Keratinocyte (primary cell): ENCODE measurements at regions not wholly inside any gene's neighbourhood (a gene's known extent, or its start where the extent isn't known, plus 50 kb on each side); places are given as distances from the start of the nearest gene placed in this dataset.

Experiments
- DNase-seq: peaks from one replicate; pipeline ENCODE4 v3.0.0-alpha.2; 2011; ENCODE audit warnings: low read depth, missing footprints, low spot score
- FAIRE-seq: peaks from 2 replicates; lab custom pipeline; 2011; peaks lifted over from hg19 to GRCh38; lab: Jason Lieb, UNC
- H2AFZ ChIP-seq: 2 replicates; pipeline ENCODE4 v1.6.0; 2012; ENCODE audit warnings: low read length, control low read depth, inconsistent platforms; ENCODE audit not compliant: control insufficient read depth
- H3K27ac ChIP-seq: 2 replicates; pipeline ENCODE4 v1.5.1; 2011; ENCODE audit warnings: low read length; ENCODE audit not compliant: control insufficient read depth, insufficient read depth
- H3K27me3 ChIP-seq: 3 replicates; pipeline ENCODE4 v1.6.0; 2011; ENCODE audit warnings: low read length; ENCODE audit not compliant: control insufficient read depth, insufficient read depth; ENCODE audit errors: extremely low read depth
- H3K36me3 ChIP-seq, 2 experiments: 2 replicates in 1 of 2; 3 replicates in 1 of 2; pipeline ENCODE4 v1.5.1; 2011; ENCODE audit warnings: low read length in 2 of 2, mild to moderate bottlenecking in 1 of 2; ENCODE audit not compliant: control insufficient read depth in 2 of 2, insufficient read depth in 2 of 2; ENCODE audit errors: extremely low read depth in 1 of 2
- H3K4me1 ChIP-seq: 3 replicates; pipeline ENCODE4 v1.5.1; 2011; ENCODE audit warnings: low read length; ENCODE audit not compliant: control insufficient read depth, insufficient read depth; ENCODE audit errors: extremely low read depth
- H3K4me2 ChIP-seq: 3 replicates; pipeline ENCODE4 v1.6.0; 2011; ENCODE audit warnings: low read depth, low read length; ENCODE audit not compliant: control insufficient read depth, insufficient read depth; ENCODE audit errors: extremely low read depth
- H3K4me3 ChIP-seq, 3 experiments: fragments of 200-600 bp in 1 of 3; sonication (generic) in 1 of 3; 2 replicates in 2 of 3; 3 replicates in 1 of 3; pipeline ENCODE4 v1.5.1; 2011 to 2016; ENCODE audit warnings: low read length in 3 of 3, mild to moderate bottlenecking in 3 of 3, control low read depth in 2 of 3, inconsistent platforms in 1 of 3, low read depth in 1 of 3, mixed read lengths in 1 of 3, mixed run types in 1 of 3, moderate library complexity in 1 of 3; ENCODE audit not compliant: control insufficient read depth in 2 of 3, insufficient read depth in 2 of 3; ENCODE audit errors: extremely low read depth in 1 of 3
- H3K79me2 ChIP-seq: 2 replicates; pipeline ENCODE4 v1.6.0; 2012; ENCODE audit warnings: low read length; ENCODE audit not compliant: control insufficient read depth, insufficient read depth
- H3K9ac ChIP-seq: 3 replicates; pipeline ENCODE4 v1.6.0; 2011; ENCODE audit warnings: low read length; ENCODE audit not compliant: control insufficient read depth, insufficient read depth; ENCODE audit errors: extremely low read depth
- H3K9me1 ChIP-seq: 3 replicates; pipeline ENCODE4 v1.6.0; 2011; ENCODE audit warnings: low read length; ENCODE audit not compliant: control insufficient read depth, insufficient read depth; ENCODE audit errors: extremely low read depth
- H3K9me3 ChIP-seq: 2 replicates; pipeline ENCODE4 v1.5.1; 2012; ENCODE audit warnings: low read depth, low read length; ENCODE audit not compliant: control insufficient read depth
- H4K20me1 ChIP-seq: 3 replicates; pipeline ENCODE4 v1.6.0; 2011; ENCODE audit warnings: low read length; ENCODE audit not compliant: control insufficient read depth, insufficient read depth; ENCODE audit errors: extremely low read depth
- CTCF ChIP-seq, 3 experiments: IDR thresholded peaks in 1 of 3; conservative IDR thresholded peaks in 1 of 3; optimal IDR thresholded peaks in 1 of 3; 2 replicates in 2 of 3; 3 replicates in 1 of 3; pipeline versions ENCODE3 to v1.5.1; 2011; ENCODE audit warnings: low read length in 3 of 3, mild to moderate bottlenecking in 3 of 3, moderate library complexity in 2 of 3, control low read depth in 1 of 3, inconsistent platforms in 1 of 3; ENCODE audit not compliant: insufficient read depth in 2 of 3; ENCODE audit errors: extremely low read depth in 1 of 3
- EZH2 ChIP-seq: IDR thresholded peaks from one replicate; pipeline ENCODE4 v1.6.1; 2012; ENCODE audit warnings: inconsistent platforms, mild to moderate bottlenecking, low read length, moderate library complexity
- dilution Hi-C: fragments of 300-500 bp; cut with MboI; formaldehyde crosslinking; loops from one replicate; pipeline ENCODE4 v1.7.0; 2020; ENCODE audit warnings: low sequenced_read_pairs; ENCODE audit not compliant: extremely low pct_ligation_motif_present

- DNase-seq = no peak
- TF ChIP-seq EZH2 = no peak
- FAIRE-seq = no peak
- Histone ChIP-seq H4K20me1 (no peaks in the 10 kb centered on the region), H3K9me3 (no peaks in the 10 kb centered on the region), H3K9ac (no peak overlapping the region), H3K4me3 (no peak overlapping the region), H3K27ac (no peak overlapping the region), H3K27me3 (no peaks in the 10 kb centered on the region), H2AFZ (no peak overlapping the region), H3K79me2 (no peaks in the 10 kb centered on the region), H3K36me3 (no peaks in the 10 kb centered on the region), H3K4me2 (no peak overlapping the region), H3K4me1 (no peaks in the 10 kb centered on the region), H3K9me1 (no peaks in the 10 kb centered on the region)
- dilution Hi-C loops = no loop called here
Measured at GRCh38 chr1:101742509-101742908, 254.2 kb downstream of the OLFM3 start.

- dilution Hi-C loops = no loop called here
- H3K4me2 ChIP-seq = no peak overlapping the region
- H3K36me3 ChIP-seq = no peaks in the 10 kb centered on the region
- H3K9me1 ChIP-seq = no peaks in the 10 kb centered on the region
- TF ChIP-seq CTCF (optimal IDR thresholded peaks at IDR 0.05 in 1 of 3, IDR thresholded peaks at IDR 0.05 in 1 of 3, conservative IDR thresholded peaks at IDR 0.05 in 1 of 3; ENCODE audit: extremely low read depth in 1 of 3, insufficient read depth in 2 of 3, low read length in 3 of 3) (no peak), EZH2 (no peak)
- no peak for DNase-seq
- H4K20me1 ChIP-seq = no peaks in the 10 kb centered on the region
- no peak overlapping the region for H3K9ac ChIP-seq
- H2AFZ ChIP-seq = no peak overlapping the region
- no peaks in the 10 kb centered on the region for H3K27me3 ChIP-seq
- H3K79me2 ChIP-seq = no peaks in the 10 kb centered on the region
- no peaks in the 10 kb centered on the region for H3K9me3 ChIP-seq
- no peak overlapping the region for H3K27ac ChIP-seq
- no peak overlapping the region for H3K4me3 ChIP-seq
- no peak for FAIRE-seq
- no peaks in the 10 kb centered on the region for H3K4me1 ChIP-seq
Measured at GRCh38 chr1:101745551-101746270, 251.0 kb downstream of the OLFM3 start.

GRCh38 chr1:101748077-101748476, 248.6 kb downstream of the OLFM3 start:
- H3K4me3 ChIP-seq = no peak overlapping the region
- DNase-seq (no peak), FAIRE-seq (no peak)
- no peaks in the 10 kb centered on the region for H3K9me1 ChIP-seq
- no peaks in the 10 kb centered on the region for H3K79me2 ChIP-seq
- no peaks in the 10 kb centered on the region for H3K27me3 ChIP-seq
- dilution Hi-C loops = no loop called here
- no peak overlapping the region for H3K27ac ChIP-seq
- H4K20me1 ChIP-seq = no peaks in the 10 kb centered on the region
- H3K36me3 ChIP-seq = no peaks in the 10 kb centered on the region
- H3K4me2 ChIP-seq = no peak overlapping the region
- H3K9me3 ChIP-seq = no peaks in the 10 kb centered on the region
- H3K4me1 ChIP-seq = no peaks in the 10 kb centered on the region
- no peak overlapping the region for H3K9ac ChIP-seq
- TF ChIP-seq CTCF (optimal IDR thresholded peaks at IDR 0.05 in 1 of 3, IDR thresholded peaks at IDR 0.05 in 1 of 3, conservative IDR thresholded peaks at IDR 0.05 in 1 of 3; ENCODE audit: extremely low read depth in 1 of 3, insufficient read depth in 2 of 3, low read length in 3 of 3) (no peak), EZH2 (no peak)
- no peak overlapping the region for H2AFZ ChIP-seq
